ENCODE measurements at regions not wholly inside any gene's neighbourhood (a gene's known extent, or its start where the extent isn't known, plus 50 kb on each side); places are given as distances from the start of the nearest gene placed in this dataset.

DNA sequence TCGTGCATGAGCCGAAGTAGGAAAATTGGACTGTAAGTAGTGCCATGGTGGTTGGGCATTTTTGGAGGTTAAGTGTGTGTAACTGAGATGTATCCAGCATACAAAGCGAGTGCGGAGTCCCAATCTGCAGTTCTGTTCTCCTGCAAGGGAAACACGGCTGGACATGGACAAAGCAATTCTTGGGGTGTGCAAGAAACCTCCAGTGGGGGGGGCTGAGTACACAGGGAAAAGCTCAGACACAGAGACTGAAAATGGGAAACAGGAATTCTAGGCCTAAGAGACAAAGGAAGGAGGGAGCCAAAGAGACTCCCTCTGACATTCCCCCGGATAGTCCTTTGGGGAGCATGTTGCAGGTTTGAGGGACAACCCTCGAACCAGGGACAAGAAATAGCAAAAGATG, 83.2 kb upstream of the PLSCR4 start:
- DNase-seq (ENCODE audit: insufficient read length, low spot score): no peak
- no peak for FAIRE-seq
- TF ChIP-seq, protein P1, sequence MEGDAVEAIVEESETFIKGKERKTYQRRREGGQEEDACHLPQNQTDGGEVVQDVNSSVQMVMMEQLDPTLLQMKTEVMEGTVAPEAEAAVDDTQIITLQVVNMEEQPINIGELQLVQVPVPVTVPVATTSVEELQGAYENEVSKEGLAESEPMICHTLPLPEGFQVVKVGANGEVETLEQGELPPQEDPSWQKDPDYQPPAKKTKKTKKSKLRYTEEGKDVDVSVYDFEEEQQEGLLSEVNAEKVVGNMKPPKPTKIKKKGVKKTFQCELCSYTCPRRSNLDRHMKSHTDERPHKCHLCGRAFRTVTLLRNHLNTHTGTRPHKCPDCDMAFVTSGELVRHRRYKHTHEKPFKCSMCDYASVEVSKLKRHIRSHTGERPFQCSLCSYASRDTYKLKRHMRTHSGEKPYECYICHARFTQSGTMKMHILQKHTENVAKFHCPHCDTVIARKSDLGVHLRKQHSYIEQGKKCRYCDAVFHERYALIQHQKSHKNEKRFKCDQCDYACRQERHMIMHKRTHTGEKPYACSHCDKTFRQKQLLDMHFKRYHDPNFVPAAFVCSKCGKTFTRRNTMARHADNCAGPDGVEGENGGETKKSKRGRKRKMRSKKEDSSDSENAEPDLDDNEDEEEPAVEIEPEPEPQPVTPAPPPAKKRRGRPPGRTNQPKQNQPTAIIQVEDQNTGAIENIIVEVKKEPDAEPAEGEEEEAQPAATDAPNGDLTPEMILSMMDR (IDR thresholded peaks at IDR 0.05; ENCODE audit: insufficient read depth, missing control alignments): no peak

DNA sequence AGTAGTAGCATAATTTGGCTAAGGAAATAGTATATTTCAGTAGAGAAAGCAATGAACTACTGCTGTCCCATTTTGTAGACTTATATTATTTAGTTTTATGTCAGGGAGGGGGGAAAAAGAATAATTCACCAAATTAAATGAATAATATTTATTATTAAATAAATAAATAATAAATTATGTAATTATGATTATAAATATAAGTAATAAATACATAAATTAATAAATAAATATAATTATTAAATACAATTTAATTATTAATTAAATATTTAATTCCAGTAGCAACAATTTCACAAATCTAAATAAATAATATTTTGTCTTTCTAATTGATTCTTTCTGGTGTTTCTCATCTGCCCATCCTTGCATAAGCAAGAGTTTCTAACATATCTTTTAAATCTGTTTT, 81.1 kb upstream of the PLSCR4 start:
- no peak for DNase-seq (ENCODE audit: insufficient read length, low spot score)
- TF ChIP-seq, protein P1 (IDR thresholded peaks at IDR 0.05; ENCODE audit: insufficient read depth, missing control alignments): no peak
- no peak for FAIRE-seq

DNA sequence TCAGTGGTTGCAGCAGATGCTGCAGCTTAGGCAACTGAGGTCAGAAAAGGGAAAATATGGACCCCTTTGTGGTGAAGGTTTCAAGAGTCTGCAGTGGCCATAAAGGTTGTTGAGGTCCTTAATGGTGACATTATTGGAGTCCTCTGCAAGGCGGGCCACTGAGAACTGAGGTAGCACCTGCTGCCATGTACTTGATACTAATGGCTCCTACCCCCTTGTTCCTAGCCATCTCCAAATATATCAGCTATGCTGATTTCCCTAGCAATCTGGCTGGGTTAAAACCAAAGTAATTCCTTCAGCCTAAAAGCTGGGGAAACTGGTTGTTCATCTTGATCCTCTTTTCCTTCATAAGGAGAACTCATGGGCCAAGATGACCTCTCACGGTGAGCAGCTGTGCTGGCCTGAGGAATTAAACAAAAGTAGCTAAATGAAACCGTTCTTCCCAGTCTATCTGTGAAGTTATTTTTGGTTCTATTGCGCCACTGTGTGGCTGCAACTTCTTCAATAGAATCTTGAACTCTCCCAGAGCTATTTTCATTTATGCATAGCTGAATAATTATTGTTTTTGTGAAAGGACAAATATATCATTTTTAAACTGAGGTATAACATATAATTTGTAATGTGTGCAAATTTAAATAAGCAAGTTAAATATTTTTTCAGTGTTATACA, 76.1 kb upstream of the PLSCR4 start:
- TF ChIP-seq, protein P1 (IDR thresholded peaks at IDR 0.05; ENCODE audit: insufficient read depth, missing control alignments): peak; percentile 76
- FAIRE-seq (no peak), DNase-seq (ENCODE audit: insufficient read length, low spot score) (no peak)

DNA sequence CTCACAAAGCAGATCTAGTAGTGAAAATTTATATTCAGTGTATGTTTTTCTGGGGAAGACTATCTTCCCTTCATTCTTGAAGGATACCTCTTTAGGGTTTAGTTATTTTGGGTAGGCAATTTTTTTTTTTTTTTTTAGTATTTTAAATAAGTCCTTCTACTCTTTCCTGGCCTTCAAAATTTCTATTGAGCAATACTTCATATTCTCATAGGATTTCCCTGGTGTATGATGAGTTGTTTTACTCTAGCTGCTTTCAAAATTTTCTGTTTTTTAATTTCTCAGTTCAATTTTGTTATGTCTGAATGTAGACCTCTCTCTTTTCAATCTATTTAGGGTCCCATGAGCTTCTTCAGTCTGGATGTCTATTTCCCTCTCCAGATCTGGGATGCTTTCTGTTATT, 74.3 kb upstream of the PLSCR4 start:
- TF ChIP-seq, protein P1 (IDR thresholded peaks at IDR 0.05; ENCODE audit: insufficient read depth, missing control alignments): no peak
- no peak for FAIRE-seq
- no peak for DNase-seq (ENCODE audit: insufficient read length, low spot score)

DNA sequence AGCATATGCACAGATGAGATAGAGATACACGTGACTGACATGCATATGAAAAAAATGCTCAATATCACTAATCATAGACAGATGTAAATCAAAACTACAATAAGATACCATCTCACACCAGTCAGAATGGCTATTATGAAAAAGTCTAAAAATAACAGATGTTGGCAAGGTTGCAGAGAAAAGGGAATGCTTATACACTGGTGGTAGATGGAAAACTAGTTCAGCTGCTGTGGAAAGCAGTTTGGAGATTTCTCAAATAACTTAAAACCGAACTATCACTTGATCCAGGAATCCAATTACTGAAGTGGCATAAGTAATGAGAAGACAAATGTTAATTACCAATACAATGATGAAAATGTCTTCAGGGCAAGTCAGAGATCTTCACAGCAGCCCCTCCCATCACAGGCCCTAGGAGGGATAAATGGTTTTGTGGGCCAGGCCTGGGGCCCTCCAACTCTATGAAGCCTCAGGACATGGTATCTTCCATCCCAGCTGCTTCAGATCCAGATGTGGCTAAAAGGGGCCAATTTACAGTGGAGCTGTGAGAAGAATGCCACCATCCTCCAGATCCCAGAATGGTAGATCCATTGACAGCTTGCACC, 71.4 kb upstream of the PLSCR4 start:
- TF ChIP-seq, protein P1 (IDR thresholded peaks at IDR 0.05; ENCODE audit: insufficient read depth, missing control alignments): no peak
- FAIRE-seq: no peak
- no peak for DNase-seq (ENCODE audit: insufficient read length, low spot score)

DNA sequence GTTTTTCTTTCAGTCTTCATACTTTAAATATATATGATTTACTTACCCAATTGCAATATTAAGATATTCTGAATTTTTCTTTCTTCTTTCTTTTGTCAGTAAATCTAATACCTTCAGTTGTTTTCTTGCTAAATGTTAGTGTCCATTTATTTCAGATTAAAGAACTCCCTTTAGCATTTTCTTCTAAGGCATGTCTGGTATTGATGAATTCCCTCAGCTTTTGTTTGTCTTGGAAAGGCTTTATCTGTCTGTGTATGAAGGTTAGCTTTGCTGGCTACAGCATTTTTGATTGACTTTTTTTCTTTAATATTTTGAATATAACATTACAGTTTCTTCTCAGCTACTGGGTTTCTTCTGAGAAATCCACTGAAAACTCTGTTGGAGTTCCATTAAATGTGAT, 64.0 kb upstream of the PLSCR4 start:
- FAIRE-seq: no peak
- no peak for DNase-seq (ENCODE audit: insufficient read length, low spot score)
- TF ChIP-seq, protein P1 (IDR thresholded peaks at IDR 0.05; ENCODE audit: insufficient read depth, missing control alignments): no peak

DNA sequence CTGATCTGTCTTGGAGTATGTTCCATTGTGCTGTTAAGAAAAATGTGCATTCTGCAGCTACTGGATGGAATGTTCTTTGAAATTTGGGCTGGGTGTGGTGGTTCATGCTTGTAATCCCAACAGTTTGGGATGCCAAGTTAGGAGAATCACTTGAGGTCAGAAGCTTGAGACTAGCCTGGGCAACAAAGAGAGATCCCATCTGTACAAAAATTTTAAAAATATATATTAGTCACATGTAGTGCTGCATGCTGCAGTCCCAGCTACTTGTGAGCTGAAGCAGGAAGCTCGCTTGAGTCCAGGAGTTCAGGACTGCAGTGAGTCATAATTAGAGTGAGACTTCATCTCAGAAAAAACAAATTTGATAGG, 62.8 kb upstream of the PLSCR4 start:
- TF ChIP-seq, protein P1 (IDR thresholded peaks at IDR 0.05; ENCODE audit: insufficient read depth, missing control alignments): no peak
- FAIRE-seq: no peak
- no peak for DNase-seq (ENCODE audit: insufficient read length, low spot score)
